ENCODE measurements at regions not wholly inside any gene's neighbourhood (a gene's known extent, or its start where the extent isn't known, plus 50 kb on each side); places are given as distances from the start of the nearest gene placed in this dataset.

GRCh38 chr13:90866006-90866405 lies 481.5 kb upstream of the MIR17HG start:
- no peak overlapping the region for H3K27ac ChIP-seq (ENCODE audit: low read depth, low read length)
- H3K4me3 ChIP-seq (ENCODE audit: low read depth in 1 of 2, low read length in 2 of 2) = no peak overlapping the region
- no peaks in the 10 kb centered on the region for H3K9me3 ChIP-seq (ENCODE audit: control insufficient read depth in 1 of 2, low read length in 2 of 2)

GRCh38 chr13:90867336-90867683 lies 480.2 kb upstream of the MIR17HG start:
- Histone ChIP-seq H3K27me3 (ENCODE audit: control insufficient read depth in 1 of 2, insufficient read depth in 2 of 2, low read length in 2 of 2) (no peaks in the 10 kb centered on the region), H3K36me3 (ENCODE audit: control insufficient read depth in 1 of 2, insufficient read depth in 2 of 2, low read length in 2 of 2) (no peaks in the 10 kb centered on the region), H3K9ac (ENCODE audit: low read depth in 1 of 2, low read length in 2 of 2) (no peak overlapping the region), H3K9me3 (ENCODE audit: control insufficient read depth in 1 of 2, low read length in 2 of 2) (no peaks in the 10 kb centered on the region), H3K4me3 (ENCODE audit: low read depth in 1 of 2, low read length in 2 of 2) (peak overlapping the region in 1 of 2 donors; percentile 28), H3K4me1 (ENCODE audit: control insufficient read depth in 1 of 2, insufficient read depth in 2 of 2, low read length in 2 of 2) (peaks cover 0 to 5% of the 10 kb centered on the region in 2 donors), H3K27ac (ENCODE audit: low read depth, low read length) (no peak overlapping the region)

More at GRCh38 chr13:90866006-90866405, 481.5 kb upstream of the MIR17HG start:
- Histone ChIP-seq H3K36me3 (ENCODE audit: control insufficient read depth in 1 of 2, insufficient read depth in 2 of 2, low read length in 2 of 2) (no peaks in the 10 kb centered on the region), H3K9ac (ENCODE audit: low read depth in 1 of 2, low read length in 2 of 2) (no peak overlapping the region), H3K27me3 (ENCODE audit: control insufficient read depth in 1 of 2, insufficient read depth in 2 of 2, low read length in 2 of 2) (no peaks in the 10 kb centered on the region), H3K4me1 (ENCODE audit: control insufficient read depth in 1 of 2, insufficient read depth in 2 of 2, low read length in 2 of 2) (peaks cover 0 to 5% of the 10 kb centered on the region in 2 donors)

- Histone ChIP-seq H3K36me3 (ENCODE audit: control insufficient read depth in 1 of 2, insufficient read depth in 2 of 2, low read length in 2 of 2) (no peaks in the 10 kb centered on the region), H3K4me3 (ENCODE audit: low read depth in 1 of 2, low read length in 2 of 2) (no peak overlapping the region), H3K4me1 (ENCODE audit: control insufficient read depth in 1 of 2, insufficient read depth in 2 of 2, low read length in 2 of 2) (peaks cover 0 to 5% of the 10 kb centered on the region in 2 donors), H3K27ac (ENCODE audit: low read depth, low read length) (no peak overlapping the region), H3K9ac (ENCODE audit: low read depth in 1 of 2, low read length in 2 of 2) (no peak overlapping the region), H3K9me3 (ENCODE audit: control insufficient read depth in 1 of 2, low read length in 2 of 2) (no peaks in the 10 kb centered on the region), H3K27me3 (ENCODE audit: control insufficient read depth in 1 of 2, insufficient read depth in 2 of 2, low read length in 2 of 2) (no peaks in the 10 kb centered on the region)
These were observed 479.1 kb upstream of the MIR17HG start for GRCh38 chr13:90868321-90868920.

DNA sequence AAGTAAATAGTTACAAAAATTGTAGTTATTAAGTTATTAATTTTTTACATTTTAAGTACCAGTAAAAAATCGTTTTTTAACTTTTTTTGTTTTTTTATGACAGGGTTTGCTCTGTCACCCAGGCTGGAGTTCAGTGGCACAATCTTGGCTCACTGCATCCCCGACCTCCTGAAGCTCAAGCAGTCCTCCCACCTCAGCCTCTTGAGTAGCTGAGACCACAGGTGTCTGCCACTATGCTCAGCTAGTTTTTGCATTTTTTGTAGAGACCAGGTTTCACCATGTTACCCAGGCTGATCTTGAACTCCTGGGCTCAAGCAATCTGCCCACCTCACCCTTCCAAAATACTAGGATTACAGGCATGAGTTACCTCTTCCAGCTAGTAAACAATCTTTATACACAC lies 477.9 kb upstream of the MIR17HG start:
- no peak overlapping the region for H3K27ac ChIP-seq (ENCODE audit: low read depth, low read length)
- H3K4me3 ChIP-seq (ENCODE audit: low read depth in 1 of 2, low read length in 2 of 2) = no peak overlapping the region
- no peaks in the 10 kb centered on the region for H3K27me3 ChIP-seq (ENCODE audit: control insufficient read depth in 1 of 2, insufficient read depth in 2 of 2, low read length in 2 of 2)
- no peak overlapping the region for H3K9ac ChIP-seq (ENCODE audit: low read depth in 1 of 2, low read length in 2 of 2)
- H3K36me3 ChIP-seq (ENCODE audit: control insufficient read depth in 1 of 2, insufficient read depth in 2 of 2, low read length in 2 of 2) = no peaks in the 10 kb centered on the region
- peaks cover 0 to 5% of the 10 kb centered on the region in 2 donors for H3K4me1 ChIP-seq (ENCODE audit: control insufficient read depth in 1 of 2, insufficient read depth in 2 of 2, low read length in 2 of 2)
- no peaks in the 10 kb centered on the region for H3K9me3 ChIP-seq (ENCODE audit: control insufficient read depth in 1 of 2, low read length in 2 of 2)

DNA sequence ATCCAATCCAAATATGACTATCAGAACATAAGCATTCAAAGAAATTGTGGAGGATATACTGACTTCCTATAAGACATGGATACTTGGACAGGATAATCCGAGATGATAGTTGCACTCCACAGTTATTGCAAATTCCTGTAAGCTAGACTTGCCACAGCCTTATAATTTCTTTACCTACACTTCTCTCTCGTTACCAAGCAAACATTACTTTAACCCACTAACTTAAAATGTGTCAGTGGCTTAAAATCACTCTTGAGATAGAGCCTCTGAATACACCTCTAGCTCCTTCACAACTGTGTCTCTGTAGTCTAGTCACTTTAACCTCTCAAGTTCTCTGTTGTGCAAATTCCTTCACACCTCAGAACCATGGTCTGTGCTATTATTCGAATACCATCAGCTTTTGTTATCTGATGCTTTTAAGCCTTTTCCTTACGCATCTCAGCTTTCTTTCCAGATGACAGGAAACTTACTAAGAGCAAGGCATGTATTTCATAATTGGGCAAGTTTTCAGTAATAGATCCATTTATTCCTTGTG lies 474.9 kb upstream of the MIR17HG start:
- Histone ChIP-seq H3K9me3 (ENCODE audit: control insufficient read depth in 1 of 2, low read length in 2 of 2) (no peaks in the 10 kb centered on the region), H3K4me1 (ENCODE audit: control insufficient read depth in 1 of 2, insufficient read depth in 2 of 2, low read length in 2 of 2) (no peaks in the 10 kb centered on the region), H3K27me3 (ENCODE audit: control insufficient read depth in 1 of 2, insufficient read depth in 2 of 2, low read length in 2 of 2) (no peaks in the 10 kb centered on the region), H3K36me3 (ENCODE audit: control insufficient read depth in 1 of 2, insufficient read depth in 2 of 2, low read length in 2 of 2) (no peaks in the 10 kb centered on the region), H3K4me3 (ENCODE audit: low read depth in 1 of 2, low read length in 2 of 2) (no peak overlapping the region), H3K27ac (ENCODE audit: low read depth, low read length) (no peak overlapping the region), H3K9ac (ENCODE audit: low read depth in 1 of 2, low read length in 2 of 2) (no peak overlapping the region)

GRCh38 chr13:90880790-90881189 lies 466.7 kb upstream of the MIR17HG start:
- Histone ChIP-seq H3K36me3 (ENCODE audit: control insufficient read depth in 1 of 2, insufficient read depth in 2 of 2, low read length in 2 of 2) (no peaks in the 10 kb centered on the region), H3K27me3 (ENCODE audit: control insufficient read depth in 1 of 2, insufficient read depth in 2 of 2, low read length in 2 of 2) (no peaks in the 10 kb centered on the region), H3K9me3 (ENCODE audit: control insufficient read depth in 1 of 2, low read length in 2 of 2) (no peaks in the 10 kb centered on the region), H3K9ac (ENCODE audit: low read depth in 1 of 2, low read length in 2 of 2) (no peak overlapping the region), H3K4me3 (ENCODE audit: low read depth in 1 of 2, low read length in 2 of 2) (no peak overlapping the region), H3K4me1 (ENCODE audit: control insufficient read depth in 1 of 2, insufficient read depth in 2 of 2, low read length in 2 of 2) (no peaks in the 10 kb centered on the region), H3K27ac (ENCODE audit: low read depth, low read length) (no peak overlapping the region)

GRCh38 chr13:90882551-90882950 lies 464.9 kb upstream of the MIR17HG start:
- no peaks in the 10 kb centered on the region for H3K4me1 ChIP-seq (ENCODE audit: control insufficient read depth in 1 of 2, insufficient read depth in 2 of 2, low read length in 2 of 2)
- H3K36me3 ChIP-seq (ENCODE audit: control insufficient read depth in 1 of 2, insufficient read depth in 2 of 2, low read length in 2 of 2) = no peaks in the 10 kb centered on the region
- no peak overlapping the region for H3K9ac ChIP-seq (ENCODE audit: low read depth in 1 of 2, low read length in 2 of 2)
- no peaks in the 10 kb centered on the region for H3K27me3 ChIP-seq (ENCODE audit: control insufficient read depth in 1 of 2, insufficient read depth in 2 of 2, low read length in 2 of 2)
- H3K4me3 ChIP-seq (ENCODE audit: low read depth in 1 of 2, low read length in 2 of 2) = no peak overlapping the region
- no peaks in the 10 kb centered on the region for H3K9me3 ChIP-seq (ENCODE audit: control insufficient read depth in 1 of 2, low read length in 2 of 2)
- H3K27ac ChIP-seq (ENCODE audit: low read depth, low read length) = no peak overlapping the region

- Histone ChIP-seq H3K9me3 (ENCODE audit: control insufficient read depth in 1 of 2, low read length in 2 of 2) (no peaks in the 10 kb centered on the region), H3K4me1 (ENCODE audit: control insufficient read depth in 1 of 2, insufficient read depth in 2 of 2, low read length in 2 of 2) (no peaks in the 10 kb centered on the region), H3K9ac (ENCODE audit: low read depth in 1 of 2, low read length in 2 of 2) (no peak overlapping the region), H3K27me3 (ENCODE audit: control insufficient read depth in 1 of 2, insufficient read depth in 2 of 2, low read length in 2 of 2) (no peaks in the 10 kb centered on the region), H3K27ac (ENCODE audit: low read depth, low read length) (no peak overlapping the region), H3K4me3 (ENCODE audit: low read depth in 1 of 2, low read length in 2 of 2) (no peak overlapping the region), H3K36me3 (ENCODE audit: control insufficient read depth in 1 of 2, insufficient read depth in 2 of 2, low read length in 2 of 2) (no peaks in the 10 kb centered on the region)
These were observed 463.9 kb upstream of the MIR17HG start for GRCh38 chr13:90883592-90883991.

GRCh38 chr13:90884066-90884465 lies 463.4 kb upstream of the MIR17HG start:
- Histone ChIP-seq H3K27ac (ENCODE audit: low read depth, low read length) (no peak overlapping the region), H3K36me3 (ENCODE audit: control insufficient read depth in 1 of 2, insufficient read depth in 2 of 2, low read length in 2 of 2) (no peaks in the 10 kb centered on the region), H3K9me3 (ENCODE audit: control insufficient read depth in 1 of 2, low read length in 2 of 2) (no peaks in the 10 kb centered on the region), H3K4me3 (ENCODE audit: low read depth in 1 of 2, low read length in 2 of 2) (no peak overlapping the region), H3K4me1 (ENCODE audit: control insufficient read depth in 1 of 2, insufficient read depth in 2 of 2, low read length in 2 of 2) (no peaks in the 10 kb centered on the region), H3K9ac (ENCODE audit: low read depth in 1 of 2, low read length in 2 of 2) (no peak overlapping the region), H3K27me3 (ENCODE audit: control insufficient read depth in 1 of 2, insufficient read depth in 2 of 2, low read length in 2 of 2) (no peaks in the 10 kb centered on the region)

DNA sequence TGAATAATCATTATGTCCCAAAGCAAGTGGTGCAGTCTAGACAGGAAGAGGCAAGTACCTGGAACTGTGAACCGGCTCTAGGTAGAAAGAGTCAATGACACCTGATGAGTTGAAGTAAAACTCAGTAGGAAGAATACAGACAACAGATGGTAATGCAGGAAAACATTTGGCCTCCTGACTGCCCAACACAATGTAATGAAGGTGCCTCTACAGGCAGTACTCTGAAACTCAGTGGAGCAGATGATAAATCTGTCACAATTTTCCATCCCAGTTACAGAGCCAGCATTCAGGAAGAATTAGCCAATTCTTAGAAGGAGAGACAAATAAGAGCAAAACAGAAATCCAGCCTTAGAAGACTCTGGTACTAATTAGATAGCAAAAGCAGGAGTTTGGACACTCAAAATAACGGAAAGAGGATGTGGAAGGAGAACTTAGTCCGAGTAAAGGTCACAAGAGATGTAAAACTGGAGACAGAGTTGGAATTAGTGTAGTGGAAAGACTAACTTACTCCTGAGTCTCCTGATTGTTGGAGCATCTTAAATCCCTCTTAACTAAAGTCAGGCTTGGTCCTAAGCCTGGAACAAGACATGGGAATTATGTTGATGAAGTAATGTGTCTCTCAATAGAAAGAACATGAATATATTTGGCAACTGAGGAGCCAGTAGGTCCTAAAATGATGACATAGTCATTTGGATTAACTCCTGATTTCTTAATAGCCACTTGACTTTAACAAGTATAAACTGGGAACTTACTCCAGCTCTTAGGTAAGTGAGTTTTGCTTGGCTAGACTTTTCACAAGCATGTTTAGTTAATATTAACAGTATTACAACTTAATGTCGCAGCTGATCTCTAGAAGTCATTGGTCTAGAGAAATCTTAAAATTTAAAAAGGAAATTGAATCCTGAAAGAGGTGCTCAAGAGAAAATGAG lies 457.3 kb upstream of the MIR17HG start:
- no peaks in the 10 kb centered on the region for H3K27me3 ChIP-seq (ENCODE audit: control insufficient read depth in 1 of 2, insufficient read depth in 2 of 2, low read length in 2 of 2)
- no peak overlapping the region for H3K4me3 ChIP-seq (ENCODE audit: low read depth in 1 of 2, low read length in 2 of 2)
- no peaks in the 10 kb centered on the region for H3K4me1 ChIP-seq (ENCODE audit: control insufficient read depth in 1 of 2, insufficient read depth in 2 of 2, low read length in 2 of 2)
- H3K36me3 ChIP-seq (ENCODE audit: control insufficient read depth in 1 of 2, insufficient read depth in 2 of 2, low read length in 2 of 2) = no peaks in the 10 kb centered on the region
- no peak overlapping the region for H3K27ac ChIP-seq (ENCODE audit: low read depth, low read length)
- no peaks in the 10 kb centered on the region for H3K9me3 ChIP-seq (ENCODE audit: control insufficient read depth in 1 of 2, low read length in 2 of 2)
- H3K9ac ChIP-seq (ENCODE audit: low read depth in 1 of 2, low read length in 2 of 2) = no peak overlapping the region
